OCI-LY1 (cell line): ENCODE measurements at regions not wholly inside any gene's neighbourhood (a gene's known extent, or its start where the extent isn't known, plus 50 kb on each side); places are given as distances from the start of the nearest gene placed in this dataset.

Source experiments
- H2AFZ ChIP-seq: fragments of 200-600 bp; sonication (generic), shearing (Covaris generic); 2 replicates; pipeline ENCODE4 v1.6.0; 2014; ENCODE audit warnings: antibody characterized with exemption, mild to moderate bottlenecking, low read length
- H3F3A ChIP-seq: fragments of 200-600 bp; sonication (generic), shearing (Covaris generic); 2 replicates; pipeline ENCODE4 v1.6.0; 2014; ENCODE audit warnings: mild to moderate bottlenecking, antibody characterized with exemption, low read length, moderate library complexity; ENCODE audit not compliant: insufficient read depth
- H3K27ac ChIP-seq: fragments of 200-600 bp; sonication (generic); 2 replicates; pipeline ENCODE4 v1.5.1; 2014; ENCODE audit warnings: low read length, mixed run types, mild to moderate bottlenecking, low read depth; ENCODE audit not compliant: poor library complexity, severe bottlenecking
- H3K27me3 ChIP-seq: fragments of 200-600 bp; sonication (generic); 2 replicates; pipeline ENCODE4 v1.6.0; 2014; ENCODE audit warnings: antibody characterized with exemption, mild to moderate bottlenecking, low read length, moderate library complexity; ENCODE audit not compliant: insufficient read depth
- H3K36me3 ChIP-seq: fragments of 200-600 bp; sonication (generic); 2 replicates; pipeline ENCODE4 v1.6.1; 2014; ENCODE audit warnings: mild to moderate bottlenecking, antibody characterized with exemption, low read length, moderate library complexity, mixed read lengths; ENCODE audit not compliant: insufficient read depth
- H3K4me1 ChIP-seq: fragments of 200-600 bp; sonication (generic); 2 replicates; pipeline ENCODE4 v1.5.1; 2014; ENCODE audit warnings: mild to moderate bottlenecking, low read length, moderate library complexity; ENCODE audit not compliant: insufficient read depth, severe bottlenecking
- H3K4me2 ChIP-seq: fragments of 200-600 bp; sonication (generic), shearing (Covaris generic); 2 replicates; pipeline ENCODE4 v1.6.1; 2014; ENCODE audit warnings: low read length
- H3K4me3 ChIP-seq: fragments of 200-600 bp; sonication (generic); 2 replicates; pipeline ENCODE4 v1.5.1; 2014; ENCODE audit warnings: low read length, low read depth, mild to moderate bottlenecking, mixed read lengths; ENCODE audit not compliant: poor library complexity, severe bottlenecking
- H3K79me2 ChIP-seq: fragments of 200-600 bp; shearing (Covaris generic); 2 replicates; pipeline ENCODE4 v1.6.1; 2016; ENCODE audit warnings: mixed run types, low read length, mixed read lengths; ENCODE audit not compliant: insufficient read depth
- H3K9ac ChIP-seq: fragments of 200-600 bp; sonication (generic), shearing (Covaris generic); 2 replicates; pipeline ENCODE4 v1.6.1; 2014; ENCODE audit warnings: mild to moderate bottlenecking, low read length, mixed read lengths
- H3K9me2 ChIP-seq: fragments of 200-600 bp; sonication (generic), shearing (Covaris generic); 2 replicates; pipeline ENCODE4 v1.6.1; 2014; ENCODE audit warnings: low read depth, mild to moderate bottlenecking, low read length, mixed read lengths
- H3K9me3 ChIP-seq: fragments of 200-600 bp; shearing (Covaris generic); 2 replicates; pipeline ENCODE4 v1.6.1; 2014; ENCODE audit warnings: low read length, mixed read lengths
- H4K20me1 ChIP-seq: fragments of 200-600 bp; sonication (generic), shearing (Covaris generic); 2 replicates; pipeline ENCODE4 v1.6.0; 2016; ENCODE audit warnings: mild to moderate bottlenecking, low read length; ENCODE audit not compliant: insufficient read depth
- EZH2 ChIP-seq: fragments of 200-600 bp; sonication (generic), shearing (Covaris generic); IDR thresholded peaks from 2 replicates; pipeline ENCODE4 v1.8.0; 2017; ENCODE audit warnings: borderline replicate concordance, mixed run types, mild to moderate bottlenecking, antibody characterized with exemption, low read length, moderate library complexity, mixed read lengths
- TF ChIP-seq, protein P1 (sequence below): fragments of 200-600 bp; sonication (generic), shearing (Covaris generic); IDR thresholded peaks from 2 replicates; pipeline ENCODE4 v1.5.1; 2017; ENCODE audit warnings: mild to moderate bottlenecking, antibody characterized with exemption, low read length, moderate library complexity, mixed read lengths

DNA sequence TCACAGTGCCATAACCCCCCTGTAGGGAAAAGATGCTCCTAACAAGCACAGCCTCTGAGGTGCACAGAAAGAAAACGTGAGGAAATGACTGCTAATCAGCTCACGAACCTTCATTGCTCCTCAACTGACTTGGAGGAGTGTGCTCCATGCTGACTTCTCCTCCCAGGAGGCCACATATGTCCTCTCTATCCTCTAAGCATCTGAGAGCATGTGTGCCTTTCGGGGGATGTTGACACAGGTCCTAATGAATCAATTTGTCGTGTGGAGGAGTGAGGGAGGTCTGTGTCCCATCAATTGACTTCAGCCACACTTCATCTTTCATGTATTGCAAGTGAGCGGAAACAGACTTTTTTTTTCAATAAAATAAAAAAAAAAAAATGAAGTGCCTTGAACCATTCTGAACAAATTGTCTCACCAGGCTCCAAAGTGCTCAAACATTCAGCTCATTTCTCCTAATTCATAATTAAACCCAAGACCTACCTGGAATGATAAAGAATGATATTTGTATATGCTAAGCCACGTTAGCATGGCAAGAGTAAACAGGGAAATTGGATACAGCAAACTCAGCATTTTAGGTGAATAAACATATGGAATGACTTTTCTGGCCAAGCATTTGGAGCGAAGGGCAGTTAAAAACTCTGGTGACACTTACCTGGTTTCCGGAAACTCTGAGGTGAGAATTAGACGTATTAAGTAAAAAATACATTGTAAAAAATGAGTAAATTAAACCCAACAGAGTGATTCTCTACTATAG is 317.6 kb upstream of the FAT3 start:
- H3K9ac ChIP-seq = no peak overlapping the region
- H2AFZ ChIP-seq = no peak overlapping the region
- no peaks in the 10 kb centered on the region for H3K9me3 ChIP-seq
- no peaks in the 10 kb centered on the region for H3K9me2 ChIP-seq
- no peaks in the 10 kb centered on the region for H3K36me3 ChIP-seq
- H4K20me1 ChIP-seq = no peaks in the 10 kb centered on the region
- no peak overlapping the region for H3K4me2 ChIP-seq
- no peak overlapping the region for H3K4me3 ChIP-seq
- H3K79me2 ChIP-seq = no peaks in the 10 kb centered on the region
- H3K27ac ChIP-seq = no peak overlapping the region
- no peaks in the 10 kb centered on the region for H3K4me1 ChIP-seq
- no peaks in the 10 kb centered on the region for H3K27me3 ChIP-seq
- TF ChIP-seq EZH2 = no peak
- TF ChIP-seq, protein P1, sequence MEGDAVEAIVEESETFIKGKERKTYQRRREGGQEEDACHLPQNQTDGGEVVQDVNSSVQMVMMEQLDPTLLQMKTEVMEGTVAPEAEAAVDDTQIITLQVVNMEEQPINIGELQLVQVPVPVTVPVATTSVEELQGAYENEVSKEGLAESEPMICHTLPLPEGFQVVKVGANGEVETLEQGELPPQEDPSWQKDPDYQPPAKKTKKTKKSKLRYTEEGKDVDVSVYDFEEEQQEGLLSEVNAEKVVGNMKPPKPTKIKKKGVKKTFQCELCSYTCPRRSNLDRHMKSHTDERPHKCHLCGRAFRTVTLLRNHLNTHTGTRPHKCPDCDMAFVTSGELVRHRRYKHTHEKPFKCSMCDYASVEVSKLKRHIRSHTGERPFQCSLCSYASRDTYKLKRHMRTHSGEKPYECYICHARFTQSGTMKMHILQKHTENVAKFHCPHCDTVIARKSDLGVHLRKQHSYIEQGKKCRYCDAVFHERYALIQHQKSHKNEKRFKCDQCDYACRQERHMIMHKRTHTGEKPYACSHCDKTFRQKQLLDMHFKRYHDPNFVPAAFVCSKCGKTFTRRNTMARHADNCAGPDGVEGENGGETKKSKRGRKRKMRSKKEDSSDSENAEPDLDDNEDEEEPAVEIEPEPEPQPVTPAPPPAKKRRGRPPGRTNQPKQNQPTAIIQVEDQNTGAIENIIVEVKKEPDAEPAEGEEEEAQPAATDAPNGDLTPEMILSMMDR = no peak
- no peaks in the 10 kb centered on the region for H3F3A ChIP-seq

DNA sequence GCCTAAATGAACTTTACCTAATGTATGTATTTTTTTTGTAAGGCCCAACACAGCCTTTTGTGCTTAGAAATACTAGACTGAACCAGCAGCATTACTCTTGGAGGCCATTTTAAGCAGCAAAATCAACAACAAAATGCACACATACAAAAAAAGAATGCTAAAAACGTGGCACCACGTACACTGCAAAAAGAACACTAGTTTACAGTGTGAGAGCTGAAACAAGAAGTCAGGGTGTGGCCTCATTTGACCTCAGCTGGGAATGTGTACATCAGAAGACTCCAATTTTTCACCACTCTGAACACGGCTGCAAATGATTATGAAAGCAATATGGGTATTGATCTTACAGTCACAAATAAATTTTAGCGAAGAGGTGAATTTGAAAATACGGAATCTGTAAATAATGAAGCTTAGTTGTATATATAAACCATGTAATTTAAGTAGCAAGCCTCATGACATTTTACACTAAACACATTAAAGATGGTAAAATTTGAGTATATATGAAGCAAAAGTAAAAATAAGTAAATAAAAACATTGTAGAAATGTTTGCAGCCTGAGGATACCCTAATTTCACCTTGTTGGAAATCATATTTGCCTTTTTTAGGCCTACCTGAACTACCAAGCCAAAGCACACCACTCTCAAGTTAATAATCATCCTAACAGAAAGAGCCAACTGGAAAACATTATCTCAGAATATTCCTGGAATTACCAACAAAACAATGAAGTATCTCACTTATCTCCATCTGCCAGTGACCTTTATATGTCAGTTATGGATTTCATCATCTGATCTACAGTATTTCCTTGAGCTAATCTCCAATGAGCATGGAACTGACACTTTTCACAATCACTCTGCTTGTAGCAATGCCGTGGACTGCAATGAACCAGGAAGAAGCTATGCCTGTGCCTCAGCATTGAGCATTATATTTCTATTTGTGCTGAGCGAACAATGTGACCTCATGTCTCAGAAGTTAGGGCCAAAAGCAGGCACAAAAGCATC is 319.5 kb upstream of the FAT3 start:
- H3K27me3 ChIP-seq = no peaks in the 10 kb centered on the region
- no peak for TF ChIP-seq EZH2
- TF ChIP-seq, protein P1 = no peak
- H3K79me2 ChIP-seq = no peaks in the 10 kb centered on the region
- H2AFZ ChIP-seq = no peak overlapping the region
- no peaks in the 10 kb centered on the region for H3F3A ChIP-seq
- no peak overlapping the region for H3K4me2 ChIP-seq
- no peak overlapping the region for H3K9ac ChIP-seq
- no peaks in the 10 kb centered on the region for H3K9me3 ChIP-seq
- no peaks in the 10 kb centered on the region for H3K9me2 ChIP-seq
- no peaks in the 10 kb centered on the region for H3K4me1 ChIP-seq
- no peak overlapping the region for H3K27ac ChIP-seq
- H4K20me1 ChIP-seq = no peaks in the 10 kb centered on the region
- H3K4me3 ChIP-seq = no peak overlapping the region
- H3K36me3 ChIP-seq = no peaks in the 10 kb centered on the region

DNA sequence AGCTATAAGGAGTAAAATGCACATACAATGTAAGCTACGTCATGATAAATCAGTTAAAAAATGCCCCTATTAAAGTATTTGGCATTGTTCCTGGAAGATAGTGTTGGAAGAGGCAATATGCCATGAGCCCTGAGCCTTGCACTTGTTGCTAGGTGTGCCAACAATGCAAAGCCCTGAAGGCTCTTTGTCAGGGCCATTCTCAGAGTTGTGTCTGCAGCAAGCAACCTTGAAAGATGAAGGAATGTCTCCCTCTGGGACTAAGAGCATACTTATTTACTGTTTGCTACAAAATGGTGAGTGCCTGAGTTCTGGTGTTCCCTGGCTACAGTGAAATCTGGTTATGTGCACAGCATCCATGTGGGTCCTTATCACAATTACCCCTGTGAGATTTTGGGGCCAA is 322.3 kb upstream of the FAT3 start:
- no peaks in the 10 kb centered on the region for H3K79me2 ChIP-seq
- no peak overlapping the region for H3K4me2 ChIP-seq
- H3K4me1 ChIP-seq = no peaks in the 10 kb centered on the region
- no peak overlapping the region for H2AFZ ChIP-seq
- TF ChIP-seq EZH2 = no peak
- TF ChIP-seq, protein P1 = no peak
- no peaks in the 10 kb centered on the region for H4K20me1 ChIP-seq
- no peak overlapping the region for H3K4me3 ChIP-seq
- H3K9ac ChIP-seq = no peak overlapping the region
- no peaks in the 10 kb centered on the region for H3F3A ChIP-seq
- H3K27ac ChIP-seq = no peak overlapping the region
- H3K36me3 ChIP-seq = no peaks in the 10 kb centered on the region
- H3K9me3 ChIP-seq = no peaks in the 10 kb centered on the region
- no peaks in the 10 kb centered on the region for H3K9me2 ChIP-seq
- H3K27me3 ChIP-seq = no peaks in the 10 kb centered on the region
